AG09319 (cell line): ENCODE measurements at regions not wholly inside any gene's neighbourhood (a gene's known extent, or its start where the extent isn't known, plus 50 kb on each side); places are given as distances from the start of the nearest gene placed in this dataset.
A peak's percentile ranks its signal among the peaks of the same experiment; 100 is the strongest.

ENCODE experiments used
- DNase-seq: peaks from one replicate; pipeline ENCODE4 v3.0.0-alpha.2; 2010; ENCODE audit warnings: low read depth; ENCODE audit errors: extremely low read depth
- TF ChIP-seq, protein P1 (sequence below): IDR thresholded peaks from 2 replicates; pipeline ENCODE4 v1.5.1; 2011; ENCODE audit warnings: low read depth, mild to moderate bottlenecking, inconsistent platforms, low read length, moderate library complexity

DNA sequence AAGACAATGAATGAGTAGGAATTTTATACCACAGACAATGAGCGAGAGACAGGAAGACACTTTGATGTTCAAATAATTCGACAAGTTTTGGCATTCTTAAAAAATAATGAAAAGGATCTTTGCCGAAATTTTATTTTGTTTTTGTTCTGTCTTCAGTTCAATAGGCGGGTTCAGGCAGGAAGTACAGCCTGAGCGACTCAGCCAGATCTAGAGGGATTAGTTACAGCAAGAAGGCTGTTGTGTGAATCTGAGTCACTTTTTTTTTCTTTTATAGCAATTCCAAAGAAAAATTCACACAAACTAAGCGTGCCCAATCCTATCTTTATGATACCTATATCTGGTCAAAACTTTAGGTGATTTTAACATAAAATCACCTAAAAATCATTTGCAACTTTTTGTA lies 505.4 kb upstream of the FAM241A start:
- DNase-seq: no peak
- TF ChIP-seq, protein P1, sequence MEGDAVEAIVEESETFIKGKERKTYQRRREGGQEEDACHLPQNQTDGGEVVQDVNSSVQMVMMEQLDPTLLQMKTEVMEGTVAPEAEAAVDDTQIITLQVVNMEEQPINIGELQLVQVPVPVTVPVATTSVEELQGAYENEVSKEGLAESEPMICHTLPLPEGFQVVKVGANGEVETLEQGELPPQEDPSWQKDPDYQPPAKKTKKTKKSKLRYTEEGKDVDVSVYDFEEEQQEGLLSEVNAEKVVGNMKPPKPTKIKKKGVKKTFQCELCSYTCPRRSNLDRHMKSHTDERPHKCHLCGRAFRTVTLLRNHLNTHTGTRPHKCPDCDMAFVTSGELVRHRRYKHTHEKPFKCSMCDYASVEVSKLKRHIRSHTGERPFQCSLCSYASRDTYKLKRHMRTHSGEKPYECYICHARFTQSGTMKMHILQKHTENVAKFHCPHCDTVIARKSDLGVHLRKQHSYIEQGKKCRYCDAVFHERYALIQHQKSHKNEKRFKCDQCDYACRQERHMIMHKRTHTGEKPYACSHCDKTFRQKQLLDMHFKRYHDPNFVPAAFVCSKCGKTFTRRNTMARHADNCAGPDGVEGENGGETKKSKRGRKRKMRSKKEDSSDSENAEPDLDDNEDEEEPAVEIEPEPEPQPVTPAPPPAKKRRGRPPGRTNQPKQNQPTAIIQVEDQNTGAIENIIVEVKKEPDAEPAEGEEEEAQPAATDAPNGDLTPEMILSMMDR: no peak

DNA sequence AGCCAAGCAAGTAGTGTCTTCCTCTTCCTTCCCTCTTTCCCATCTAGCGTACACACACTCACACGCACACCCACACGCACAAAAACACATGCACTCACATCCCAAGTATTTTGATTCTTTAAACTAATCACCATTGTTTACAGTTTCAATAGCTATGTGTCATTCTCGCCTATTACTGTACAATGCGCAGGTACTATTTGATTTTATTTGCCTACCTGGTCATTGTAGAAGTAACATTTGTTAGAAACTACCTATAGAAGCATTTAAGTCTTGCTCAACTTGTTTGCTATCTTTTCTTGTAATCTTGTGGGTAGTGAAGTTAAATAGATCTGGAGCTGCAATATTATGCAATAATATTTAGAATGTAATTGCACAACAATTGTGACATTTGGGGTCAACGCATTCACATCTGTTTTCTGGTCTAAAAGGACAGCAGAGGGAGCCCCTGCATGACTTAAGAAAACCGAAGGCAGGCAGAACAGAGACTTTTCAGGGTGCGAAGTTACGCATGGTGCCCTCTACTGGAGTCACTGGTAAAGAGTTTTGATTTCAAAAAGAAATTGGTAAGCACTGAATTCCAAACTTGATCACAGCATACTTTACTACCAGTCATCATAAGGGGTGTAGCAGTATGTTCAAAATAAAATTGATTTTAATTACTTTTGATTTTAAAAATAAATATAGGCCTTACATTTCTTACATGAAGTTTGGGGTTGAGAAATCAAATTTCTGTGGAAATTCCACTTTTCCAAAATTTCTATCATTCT lies 503.3 kb upstream of the FAM241A start:
- peak; percentile 89 for DNase-seq
- TF ChIP-seq, protein P1: peak; percentile 93

DNA sequence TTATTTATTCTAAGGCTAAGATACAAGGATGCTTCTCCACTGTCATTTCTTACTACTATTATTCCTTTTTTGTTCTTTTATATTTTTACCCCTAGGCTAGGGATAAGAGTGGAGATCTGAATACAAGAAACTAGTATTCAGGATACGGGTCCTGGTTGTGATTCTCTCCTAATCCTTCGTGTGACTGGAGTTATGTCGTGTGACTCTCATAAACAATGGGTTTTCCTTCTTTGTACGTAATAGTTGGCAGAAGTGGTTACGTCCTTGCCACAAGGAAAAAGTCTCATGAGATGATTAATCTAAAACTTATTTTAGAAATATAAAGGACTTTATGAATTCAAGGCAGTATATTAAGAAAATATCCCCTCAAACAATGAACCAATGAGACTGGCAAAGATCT lies 497.2 kb upstream of the FAM241A start:
- TF ChIP-seq, protein P1: no peak
- no peak for DNase-seq

DNA sequence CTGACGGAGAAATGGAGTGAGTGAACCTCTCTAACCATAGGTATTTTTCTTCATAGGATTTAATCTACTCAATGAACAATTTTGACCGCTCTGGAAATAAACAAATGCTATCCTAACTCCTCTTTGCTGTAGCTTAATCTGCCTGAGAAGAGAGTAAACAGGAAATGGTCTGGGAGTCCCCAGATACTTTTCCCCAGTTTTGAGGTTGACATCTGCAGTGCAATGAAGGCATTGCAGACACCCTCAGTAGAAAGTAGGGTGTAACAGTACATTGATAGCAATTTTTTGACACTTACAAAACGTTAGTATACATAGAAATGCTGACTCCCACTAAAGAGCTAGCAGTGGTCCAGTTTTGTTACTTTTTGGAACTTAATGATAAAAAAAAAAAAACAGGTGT lies 495.9 kb upstream of the FAM241A start:
- DNase-seq: no peak
- TF ChIP-seq, protein P1: no peak

DNA sequence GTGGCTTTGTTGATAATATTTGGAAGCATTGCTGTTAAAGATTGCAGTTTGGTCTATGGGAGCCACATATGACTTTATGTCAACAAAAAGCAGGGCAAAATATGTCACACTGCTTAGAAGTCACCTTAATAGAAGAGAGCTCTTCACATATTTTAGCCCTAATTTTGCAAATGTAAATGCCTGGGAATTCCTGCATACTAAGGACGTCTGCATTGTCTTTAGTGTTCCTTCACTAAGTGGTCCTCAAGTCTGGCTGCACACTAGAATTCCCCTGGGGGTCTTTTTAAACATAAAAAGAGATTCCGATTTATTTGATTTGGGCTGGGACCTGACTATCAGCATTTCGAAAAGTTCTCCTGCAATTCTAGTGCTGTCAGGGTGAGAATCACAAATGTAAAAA lies 495.1 kb upstream of the FAM241A start:
- TF ChIP-seq, protein P1: no peak
- DNase-seq: no peak

DNA sequence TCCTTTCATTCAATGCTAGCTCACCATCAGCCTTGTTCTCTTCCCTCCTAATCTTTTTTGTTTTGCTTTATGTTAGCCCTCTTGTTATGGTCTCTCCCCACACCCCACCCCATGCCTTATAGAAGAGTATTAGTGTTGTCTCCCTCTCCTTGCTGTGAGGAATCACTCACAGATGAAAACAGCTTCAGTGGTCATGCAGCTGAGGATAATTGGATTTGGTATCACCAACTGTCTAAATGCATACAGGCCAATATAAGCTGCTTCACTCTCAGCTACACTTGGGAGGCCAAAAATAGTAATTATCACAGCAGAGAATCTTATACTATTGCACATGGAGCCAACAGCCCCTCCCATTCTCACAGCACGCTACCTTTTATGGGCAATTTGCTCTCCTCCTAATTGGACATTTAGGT lies 494.6 kb upstream of the FAM241A start:
- no peak for DNase-seq
- TF ChIP-seq, protein P1: no peak

DNA sequence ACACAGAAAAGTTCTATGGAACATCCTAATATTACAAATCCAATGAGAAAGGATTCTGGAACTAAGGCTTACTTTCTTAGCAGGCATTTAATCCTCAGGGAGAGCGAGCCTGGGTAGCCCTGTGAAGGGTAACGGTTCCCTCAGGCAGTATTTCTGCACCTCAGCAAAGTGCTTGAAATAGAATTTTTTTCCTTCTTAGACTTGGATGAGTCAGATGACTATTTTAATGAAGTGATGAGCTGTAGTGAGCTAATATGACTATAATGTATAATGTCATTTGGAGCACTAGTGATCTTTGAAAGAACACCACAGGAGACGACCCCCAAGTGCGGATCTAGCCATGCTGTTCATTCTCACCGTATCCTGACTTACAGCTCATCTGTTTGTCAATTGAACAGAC lies 493.0 kb upstream of the FAM241A start:
- TF ChIP-seq, protein P1: no peak
- no peak for DNase-seq
